GM10248 (cell line): ENCODE measurements at regions not wholly inside any gene's neighbourhood (a gene's known extent, or its start where the extent isn't known, plus 50 kb on each side); places are given as distances from the start of the nearest gene placed in this dataset.

ENCODE experiments used
- CTCF ChIA-PET: fragments of 300-600 bp; sonication (Branson Sonifier 250); formaldehyde crosslinking; extraction: SDS; loops from one replicate; lab custom pipeline; 2021; ENCODE audit warnings: antibody characterized with exemption; lab: Yijun Ruan, JAX
- POLR2A ChIA-PET: fragments of 350-650 bp; sonication (Branson Sonifier 250); formaldehyde crosslinking; extraction: SDS; loops from one replicate; lab custom pipeline; 2020; ENCODE audit warnings: antibody characterized with exemption; lab: Yijun Ruan, JAX
- DNase-seq: peaks from one replicate; pipeline ENCODE4 v3.0.0; 2012; ENCODE audit errors: extremely low spot score
- TF ChIP-seq, protein P1 (sequence below): IDR thresholded peaks from 2 replicates; pipeline ENCODE4 v1.5.1; 2012; ENCODE audit warnings: mild to moderate bottlenecking, low read depth; ENCODE audit errors: extremely low read depth, missing control alignments, control extremely low read depth

DNA sequence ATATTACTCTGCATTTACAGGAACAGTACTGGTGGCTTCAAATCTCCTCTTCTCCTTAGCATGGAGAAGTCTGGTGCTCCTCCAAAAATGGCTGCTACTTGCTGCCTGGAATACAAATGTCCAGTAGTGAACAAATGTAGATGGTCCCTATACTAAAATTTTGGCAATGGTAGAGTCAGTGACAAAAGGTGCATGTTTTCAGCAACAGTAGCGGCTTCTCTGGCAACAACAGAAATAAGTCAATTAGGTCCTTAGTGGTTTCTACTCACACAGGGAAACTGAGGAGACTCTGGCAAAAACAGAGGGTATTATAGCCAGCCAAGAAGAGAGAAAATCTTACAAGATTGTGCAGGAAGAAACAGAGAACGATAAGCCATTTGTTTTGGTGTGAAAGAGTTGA lies 1368.4 kb upstream of the ADGRL3 start:
- ChIA-PET CTCF (no interaction called here), POLR2A (no interaction called here)
- TF ChIP-seq, protein P1, sequence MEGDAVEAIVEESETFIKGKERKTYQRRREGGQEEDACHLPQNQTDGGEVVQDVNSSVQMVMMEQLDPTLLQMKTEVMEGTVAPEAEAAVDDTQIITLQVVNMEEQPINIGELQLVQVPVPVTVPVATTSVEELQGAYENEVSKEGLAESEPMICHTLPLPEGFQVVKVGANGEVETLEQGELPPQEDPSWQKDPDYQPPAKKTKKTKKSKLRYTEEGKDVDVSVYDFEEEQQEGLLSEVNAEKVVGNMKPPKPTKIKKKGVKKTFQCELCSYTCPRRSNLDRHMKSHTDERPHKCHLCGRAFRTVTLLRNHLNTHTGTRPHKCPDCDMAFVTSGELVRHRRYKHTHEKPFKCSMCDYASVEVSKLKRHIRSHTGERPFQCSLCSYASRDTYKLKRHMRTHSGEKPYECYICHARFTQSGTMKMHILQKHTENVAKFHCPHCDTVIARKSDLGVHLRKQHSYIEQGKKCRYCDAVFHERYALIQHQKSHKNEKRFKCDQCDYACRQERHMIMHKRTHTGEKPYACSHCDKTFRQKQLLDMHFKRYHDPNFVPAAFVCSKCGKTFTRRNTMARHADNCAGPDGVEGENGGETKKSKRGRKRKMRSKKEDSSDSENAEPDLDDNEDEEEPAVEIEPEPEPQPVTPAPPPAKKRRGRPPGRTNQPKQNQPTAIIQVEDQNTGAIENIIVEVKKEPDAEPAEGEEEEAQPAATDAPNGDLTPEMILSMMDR: no peak
- DNase-seq: no peak

DNA sequence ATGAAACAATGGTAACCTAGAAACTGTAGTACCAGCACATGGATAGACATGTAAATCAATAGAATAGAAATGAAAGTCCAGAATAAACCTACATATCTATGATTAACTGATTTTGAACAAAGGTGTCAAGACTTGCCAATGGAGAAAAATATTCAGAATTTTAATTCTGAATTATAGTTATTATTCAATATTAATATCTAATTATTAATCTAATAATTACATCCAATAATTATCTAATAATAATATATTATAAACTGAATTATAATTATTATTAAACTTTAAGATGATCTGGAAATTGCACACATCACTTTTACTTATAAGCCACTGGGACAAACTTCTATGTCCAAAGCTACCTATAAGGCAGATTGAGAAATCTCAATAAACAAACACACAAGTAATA lies 1365.2 kb upstream of the ADGRL3 start:
- no peak for DNase-seq
- TF ChIP-seq, protein P1: no peak
- ChIA-PET CTCF (no interaction called here), POLR2A (no interaction called here)

DNA sequence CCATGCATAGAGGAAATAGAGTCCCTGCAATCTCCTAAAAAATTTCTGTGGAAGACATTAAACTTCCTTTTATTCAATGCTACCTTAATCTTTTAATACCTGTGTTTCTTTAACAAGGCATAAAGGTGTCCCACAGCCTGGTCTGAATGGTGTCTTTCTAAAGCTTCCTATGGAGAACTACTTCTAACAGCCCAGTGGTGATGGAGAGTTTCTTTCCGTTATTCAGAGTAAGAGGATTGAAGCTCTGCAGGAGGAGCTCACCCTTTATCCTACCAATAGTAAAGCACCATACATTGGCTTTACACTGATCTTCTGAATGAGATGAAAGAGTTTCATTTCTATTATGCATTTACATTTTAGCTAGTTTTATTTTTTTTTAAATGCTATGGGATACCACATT lies 1362.4 kb upstream of the ADGRL3 start:
- POLR2A ChIA-PET: no interaction called here
- DNase-seq: no peak
- TF ChIP-seq, protein P1: no peak
- CTCF ChIA-PET: no interaction called here

DNA sequence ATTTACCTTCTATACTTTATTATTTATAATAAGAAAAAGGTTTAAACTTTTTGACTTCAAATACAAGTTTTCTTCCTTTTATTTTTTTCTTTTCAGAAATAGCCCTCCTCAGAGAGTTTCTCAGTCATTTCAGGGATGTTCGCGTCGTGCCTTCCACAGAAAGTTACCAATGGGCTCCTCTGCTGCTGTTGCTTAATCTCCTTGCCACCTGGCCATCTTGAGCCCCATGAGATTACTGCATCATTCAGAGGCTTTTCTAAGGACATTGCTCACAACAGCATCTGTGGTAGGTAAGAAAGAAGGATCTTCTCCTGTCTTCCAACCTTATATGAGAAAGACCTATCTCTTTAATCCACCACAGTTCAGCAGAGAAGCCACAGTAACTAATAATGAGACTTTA lies 1361.9 kb upstream of the ADGRL3 start:
- POLR2A ChIA-PET: no interaction called here
- CTCF ChIA-PET: no interaction called here
- TF ChIP-seq, protein P1: no peak
- no peak for DNase-seq

DNA sequence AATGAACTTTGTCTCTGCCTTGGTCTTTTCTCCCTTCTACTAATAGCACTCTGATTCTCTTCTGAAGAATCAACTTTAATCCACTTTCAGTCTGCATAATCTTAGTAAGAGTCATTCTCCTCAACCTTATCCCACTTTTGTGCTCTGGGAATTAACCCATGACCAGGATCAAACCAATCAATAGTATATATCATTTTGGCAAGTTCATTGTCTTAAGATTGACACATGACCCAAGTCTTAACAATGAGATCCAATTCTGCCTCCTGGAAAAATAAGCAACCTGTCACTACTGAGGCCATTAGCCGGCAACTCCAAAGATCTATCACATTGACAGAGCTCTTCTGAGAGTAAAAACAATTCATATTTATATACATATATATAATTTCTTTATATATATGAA lies 1358.4 kb upstream of the ADGRL3 start:
- TF ChIP-seq, protein P1: no peak
- DNase-seq: no peak
- ChIA-PET POLR2A (no interaction called here), CTCF (interaction anchor here (0.9 kb wide), 1 partner anchor 13 kb away, joined by 4 read pairs; no protein-coding TSS in a partner anchor)

DNA sequence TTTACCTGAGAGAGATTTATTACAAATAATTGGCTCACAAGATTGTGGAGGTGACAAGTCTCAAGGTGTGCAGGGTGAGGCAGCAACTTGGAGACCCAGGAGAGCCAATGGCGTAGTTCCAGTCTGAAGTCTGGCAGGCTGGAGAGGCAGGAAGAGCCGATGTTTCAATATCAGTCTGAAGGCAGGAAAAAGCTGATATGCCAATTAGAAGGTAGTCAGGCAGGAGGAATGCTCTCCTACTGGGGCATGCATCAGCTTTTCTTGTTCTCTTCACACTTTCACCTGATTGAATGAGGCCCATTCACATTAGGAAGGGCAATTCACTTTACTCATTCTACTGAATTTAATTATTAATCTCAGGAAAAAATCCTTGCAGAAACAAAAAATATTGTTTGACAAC lies 1351.7 kb upstream of the ADGRL3 start:
- no peak for DNase-seq
- ChIA-PET CTCF (interaction anchor here (1.1 kb wide), 1 partner anchor 22 kb away, joined by 3 read pairs; no protein-coding TSS in a partner anchor), POLR2A (no interaction called here)
- TF ChIP-seq, protein P1: no peak

DNA sequence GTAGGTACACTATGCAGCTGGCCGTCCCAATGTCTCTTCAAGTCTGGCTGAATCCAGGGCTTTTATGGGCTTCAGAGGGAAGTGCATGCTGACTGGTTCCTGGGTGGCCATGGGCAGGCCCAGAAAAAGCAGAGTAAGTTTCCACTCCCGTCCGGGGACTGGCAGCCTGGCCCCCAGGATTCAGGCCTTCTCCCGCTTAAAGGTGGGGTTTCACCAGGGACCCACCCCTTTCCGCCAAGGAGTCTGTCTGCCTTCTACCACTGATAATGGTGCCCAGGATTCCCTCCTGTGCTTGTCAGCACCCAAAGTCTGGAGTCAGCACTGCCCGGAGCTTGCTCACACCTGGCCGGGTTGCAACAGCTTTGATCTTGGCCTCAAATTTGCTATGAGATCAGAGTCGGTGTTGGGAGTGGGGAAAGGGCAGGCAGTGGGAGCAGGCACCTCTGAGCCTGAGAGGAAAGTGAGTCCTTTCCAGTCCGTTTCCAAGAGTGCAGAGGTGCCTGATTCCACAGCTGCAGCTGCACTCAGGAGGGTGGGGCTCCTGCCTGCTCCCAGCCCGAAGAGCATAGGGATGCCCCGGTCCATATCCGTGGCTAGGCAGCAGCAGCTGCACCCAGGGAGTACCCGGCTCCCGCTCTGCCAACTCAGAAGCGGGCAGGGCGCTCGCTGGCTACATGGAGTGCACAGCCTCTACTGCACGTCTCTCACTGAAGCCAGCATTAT lies 1344.3 kb upstream of the ADGRL3 start:
- TF ChIP-seq, protein P1: no peak
- ChIA-PET POLR2A (no interaction called here), CTCF (interaction anchor here (1.3 kb wide), 1 partner anchor 14 kb away, joined by 4 read pairs; no protein-coding TSS in a partner anchor)
- no peak for DNase-seq
